ENCODE measurements at regions not wholly inside any gene's neighbourhood (a gene's known extent, or its start where the extent isn't known, plus 50 kb on each side); places are given as distances from the start of the nearest gene placed in this dataset.

- no peak for DNase-seq (ENCODE audit: extremely low spot score)
- TF ChIP-seq CTBP1 (IDR thresholded peaks at IDR 0.05; ENCODE audit: borderline replicate concordance) (no peak), TARDBP (IDR thresholded peaks at IDR 0.05) (no peak), NFRKB (IDR thresholded peaks at IDR 0.05) (no peak)
- CTCF ChIA-PET: no interaction called here
- POLR2A ChIA-PET: no interaction called here
These were observed 888.4 kb downstream of the TSN start for GRCh38 chr2:122643725-122644329.

GRCh38 chr2:122651236-122651635, 895.8 kb downstream of the TSN start:
- ChIA-PET CTCF (interaction anchor here (0.5 kb wide), 1 partner anchor 253 kb away, joined by 4 read pairs; no protein-coding TSS in a partner anchor), POLR2A (no interaction called here)
- TF ChIP-seq ZNF384 (IDR thresholded peaks at IDR 0.05) (no peak), TARDBP (IDR thresholded peaks at IDR 0.05) (no peak), L3MBTL2 (conservative IDR thresholded peaks at IDR 0.05) (no peak), SP1 (IDR thresholded peaks at IDR 0.05) (no peak)
- no peak for DNase-seq (ENCODE audit: extremely low spot score)

- DNase-seq (ENCODE audit: extremely low spot score): no peak
- ChIA-PET POLR2A (no interaction called here), CTCF (no interaction called here)
- no peak for TF ChIP-seq ELF4 (IDR thresholded peaks at IDR 0.05)
These were observed 896.3 kb downstream of the TSN start for GRCh38 chr2:122651780-122652179.

- POLR2A ChIA-PET: no interaction called here
These were observed 897.2 kb downstream of the TSN start for GRCh38 chr2:122652670-122653069.

GRCh38 chr2:122656403-122656802, 901.0 kb downstream of the TSN start:
- CTCF ChIA-PET: no interaction called here
- DNase-seq (ENCODE audit: extremely low spot score): no peak
- POLR2A ChIA-PET: no interaction called here
- TF ChIP-seq SUZ12 (IDR thresholded peaks at IDR 0.05) (no peak), SP1 (IDR thresholded peaks at IDR 0.05) (no peak), CTBP1 (IDR thresholded peaks at IDR 0.05; ENCODE audit: borderline replicate concordance) (no peak), FOXA1 (IDR thresholded peaks at IDR 0.05) (no peak)

More at GRCh38 chr2:122652670-122653069, 897.2 kb downstream of the TSN start:
- TF ChIP-seq L3MBTL2 (conservative IDR thresholded peaks at IDR 0.05) (no peak), PKNOX1 (IDR thresholded peaks at IDR 0.05) (no peak), TARDBP (IDR thresholded peaks at IDR 0.05) (no peak), HDGF (IDR thresholded peaks at IDR 0.05; ENCODE audit: borderline replicate concordance) (no peak)
- CTCF ChIA-PET: no interaction called here
- DNase-seq (ENCODE audit: extremely low spot score): no peak

GRCh38 chr2:122660786-122661634, 905.6 kb downstream of the TSN start:
- POLR2A ChIA-PET: interaction anchor here (0.5 kb wide), 1 partner anchor 41 kb away, joined by 3 read pairs; no protein-coding TSS in a partner anchor
- CTCF ChIA-PET: no interaction called here
- DNase-seq (ENCODE audit: extremely low spot score): no peak
- no peak for TF ChIP-seq HDGF (IDR thresholded peaks at IDR 0.05; ENCODE audit: borderline replicate concordance)
- TF ChIP-seq FOXK2 (IDR thresholded peaks at IDR 0.05): no peak
- no peak for TF ChIP-seq TARDBP (IDR thresholded peaks at IDR 0.05)
- no peak for TF ChIP-seq PKNOX1 (IDR thresholded peaks at IDR 0.05)
- TF ChIP-seq ARNT (IDR thresholded peaks at IDR 0.05): no peak
- TF ChIP-seq FOXA1 (IDR thresholded peaks at IDR 0.05): no peak
- TF ChIP-seq FOXM1 (IDR thresholded peaks at IDR 0.05; ENCODE audit: borderline replicate concordance): no peak
- TF ChIP-seq L3MBTL2 (conservative IDR thresholded peaks at IDR 0.05): no peak
- no peak for TF ChIP-seq ZNF384 (IDR thresholded peaks at IDR 0.05)

GRCh38 chr2:122663620-122664019, 908.2 kb downstream of the TSN start:
- POLR2A ChIA-PET: no interaction called here
- DNase-seq (ENCODE audit: extremely low spot score): no peak
- TF ChIP-seq FOXK2 (IDR thresholded peaks at IDR 0.05) (no peak), BHLHE40 (IDR thresholded peaks at IDR 0.05; ENCODE audit: borderline replicate concordance) (no peak), L3MBTL2 (conservative IDR thresholded peaks at IDR 0.05) (no peak), SP1 (IDR thresholded peaks at IDR 0.05) (no peak), SUZ12 (IDR thresholded peaks at IDR 0.05) (no peak), FOXA1 (IDR thresholded peaks at IDR 0.05) (no peak), ELF4 (IDR thresholded peaks at IDR 0.05) (no peak), CTBP1 (IDR thresholded peaks at IDR 0.05; ENCODE audit: borderline replicate concordance) (no peak), FOXM1 (IDR thresholded peaks at IDR 0.05; ENCODE audit: borderline replicate concordance) (no peak), LEF1 (IDR thresholded peaks at IDR 0.05; ENCODE audit: borderline replicate concordance) (no peak), PKNOX1 (IDR thresholded peaks at IDR 0.05) (no peak), TARDBP (IDR thresholded peaks at IDR 0.05) (no peak), ZNF384 (IDR thresholded peaks at IDR 0.05) (no peak), ARNT (IDR thresholded peaks at IDR 0.05) (no peak), NFRKB (IDR thresholded peaks at IDR 0.05) (no peak)
- CTCF ChIA-PET: no interaction called here

Data from HEK293T (cell line).